GM23248 (cell line): ENCODE measurements at regions not wholly inside any gene's neighbourhood (a gene's known extent, or its start where the extent isn't known, plus 50 kb on each side); places are given as distances from the start of the nearest gene placed in this dataset.
"Not testable (repeated sequence)": the region's sequence is repeated elsewhere in the genome, so short reads cannot be mapped to it uniquely, and the experiment has no call there.

Source experiments
- EZH2 ChIP-seq: fragments of 200-600 bp; sonication (generic); IDR thresholded peaks from 2 replicates; pipeline ENCODE4 v1.6.1; 2018; ENCODE audit warnings: antibody characterized with exemption, mild to moderate bottlenecking; ENCODE audit not compliant: insufficient read depth, poor library complexity, severe bottlenecking
- EZH2phosphoT487 ChIP-seq: fragments of 200-600 bp; sonication (generic); IDR thresholded peaks from 2 replicates; pipeline ENCODE4 v1.6.1; 2018; ENCODE audit warnings: antibody characterized with exemption, moderate library complexity, mild to moderate bottlenecking, low read depth; ENCODE audit not compliant: insufficient read depth

DNA sequence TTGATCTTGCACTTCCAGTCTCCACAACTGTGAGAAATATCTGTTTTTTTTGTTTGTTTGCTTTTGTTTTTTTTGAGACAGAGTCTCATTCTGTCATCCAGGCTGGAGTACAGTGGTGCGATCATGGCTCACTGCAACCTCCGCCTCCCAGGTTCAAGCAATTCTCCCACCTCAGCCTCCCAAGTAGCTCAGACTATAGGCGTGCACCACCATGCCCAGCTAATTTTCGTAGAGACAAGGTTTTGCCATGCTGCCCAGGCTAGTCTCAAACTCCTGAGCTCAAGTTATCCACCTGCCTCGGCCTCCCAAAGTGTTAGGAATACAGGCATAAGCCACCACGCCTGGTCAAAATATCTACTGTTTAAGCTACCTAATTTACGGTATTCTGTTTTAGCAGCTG is 153.1 kb upstream of the C1QTNF3 start:
- TF ChIP-seq EZH2, EZH2phosphoT487: not testable (repeated sequence)
